Effector memory CD8-positive, alpha-beta T cell (primary cell): ENCODE measurements at regions not wholly inside any gene's neighbourhood (a gene's known extent, or its start where the extent isn't known, plus 50 kb on each side); places are given as distances from the start of the nearest gene placed in this dataset.
"Not testable (repeated sequence)": the region's sequence is repeated elsewhere in the genome, so short reads cannot be mapped to it uniquely, and the experiment has no call there.

ENCODE experiments used
- ATAC-seq: fragments of 150-1000 bp; cut with Tn5 transposase; replicated peaks from 2 replicates; pipeline ENCODE4 v1.10.0; 2021; ENCODE audit warnings: mild to moderate bottlenecking, moderate library complexity
- DNase-seq, 3 experiments: peaks; one replicate each; pipeline ENCODE4 v3.0.0; 2021
- H3K27ac Mint-ChIP-seq, 2 donors: one replicate each; pipeline ENCODE4 v1.8.0; 2022; ENCODE audit warnings: mild to moderate bottlenecking in 2 of 2, mixed read lengths in 2 of 2, moderate library complexity in 2 of 2
- H3K27me3 Mint-ChIP-seq, 2 donors: one replicate each; pipeline ENCODE4 v1.8.0; 2022; ENCODE audit warnings: mixed read lengths in 2 of 2
- H3K36me3 Mint-ChIP-seq: one replicate; pipeline ENCODE4 v1.8.0; 2022; ENCODE audit warnings: mild to moderate bottlenecking, moderate library complexity, mixed read lengths; ENCODE audit not compliant: insufficient read depth
- H3K4me1 Mint-ChIP-seq, 2 donors: one replicate each; pipeline ENCODE4 v1.8.0; 2022; ENCODE audit warnings: low read depth in 2 of 2, mixed read lengths in 2 of 2
- H3K4me3 Mint-ChIP-seq, 2 donors: one replicate each; pipeline ENCODE4 v1.8.0; 2022; ENCODE audit warnings: mild to moderate bottlenecking in 2 of 2, mixed read lengths in 2 of 2, moderate library complexity in 2 of 2
- H3K9me3 Mint-ChIP-seq, 2 donors: one replicate each; pipeline ENCODE4 v1.8.0; 2022; ENCODE audit warnings: mixed read lengths in 2 of 2

- H3K36me3 Mint-ChIP-seq = no peaks in the 10 kb centered on the region
- H3K27me3 Mint-ChIP-seq = no peaks in the 10 kb centered on the region
- no peak overlapping the region for H3K4me3 Mint-ChIP-seq
- no peaks in the 10 kb centered on the region for H3K4me1 Mint-ChIP-seq
- no peak for DNase-seq
- no peaks in the 10 kb centered on the region for H3K9me3 Mint-ChIP-seq
- no peak overlapping the region for H3K27ac Mint-ChIP-seq
- ATAC-seq = no peak
These were observed 178.2 kb upstream of the MMS22L start for GRCh38 chr6:97461218-97461617.

DNA sequence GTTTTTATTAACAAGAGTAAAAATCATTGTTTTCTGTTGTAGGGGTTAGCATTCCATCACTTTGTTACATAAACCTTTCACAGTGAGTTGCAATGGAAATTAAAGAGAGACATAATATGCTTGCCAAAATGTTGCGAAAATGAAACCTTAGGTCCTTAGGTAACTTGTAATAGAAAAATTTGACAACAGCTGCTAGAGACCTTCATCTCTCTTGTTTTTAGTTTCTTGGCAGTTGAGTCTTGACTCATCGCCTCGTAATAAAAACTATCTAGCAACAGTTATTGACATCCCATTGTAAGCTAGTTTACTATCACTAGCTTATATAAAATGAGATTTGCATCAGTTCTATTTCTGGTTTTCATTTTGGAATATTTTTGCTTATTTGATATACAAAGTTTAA is 179.0 kb upstream of the MMS22L start:
- Mint-ChIP-seq H3K9me3 (no peaks in the 10 kb centered on the region), H3K36me3 (no peaks in the 10 kb centered on the region), H3K4me1 (no peaks in the 10 kb centered on the region), H3K27me3 (no peaks in the 10 kb centered on the region), H3K27ac (no peak overlapping the region), H3K4me3 (no peak overlapping the region)
- ATAC-seq = no peak
- no peak for DNase-seq

DNA sequence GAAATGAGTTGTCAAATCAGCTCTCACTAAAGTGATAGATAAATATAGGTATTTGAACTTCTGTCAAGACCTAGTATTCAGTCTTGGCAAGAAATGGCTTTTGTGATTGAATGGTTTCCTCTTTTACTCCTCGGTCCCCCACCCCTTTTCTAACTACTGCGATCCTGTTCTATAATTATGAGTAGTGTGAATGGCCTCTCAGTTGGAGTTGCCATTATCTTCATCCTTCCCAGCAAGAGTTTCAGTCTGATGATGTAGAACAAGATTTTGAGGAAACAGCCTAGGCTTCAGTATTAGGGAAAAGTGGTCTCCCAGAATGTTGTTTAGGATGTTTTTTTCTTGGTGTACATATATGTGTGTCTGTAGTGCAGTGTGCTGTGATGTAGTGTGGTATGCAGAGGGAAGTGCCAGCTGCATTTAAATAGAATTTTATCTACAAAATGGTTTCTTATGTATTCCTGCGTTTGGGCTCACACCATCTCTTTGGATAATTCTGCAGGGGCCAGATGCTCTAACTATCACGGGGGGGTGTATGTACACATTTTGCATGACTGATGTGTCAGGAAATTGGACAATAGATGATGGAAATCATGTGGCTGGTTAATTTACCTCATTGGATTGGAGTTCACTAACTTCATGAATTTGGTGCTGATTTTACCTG is 180.1 kb upstream of the MMS22L start:
- Mint-ChIP-seq H3K27me3 (no peaks in the 10 kb centered on the region), H3K4me1 (no peaks in the 10 kb centered on the region), H3K27ac (no peak overlapping the region), H3K9me3 (no peaks in the 10 kb centered on the region), H3K36me3 (no peaks in the 10 kb centered on the region), H3K4me3 (no peak overlapping the region)
- DNase-seq = no peak
- ATAC-seq = no peak

- ATAC-seq (no peak), DNase-seq (no peak)
- Mint-ChIP-seq H3K4me1 (no peaks in the 10 kb centered on the region), H3K27me3 (peaks cover 0 to 6% of the 10 kb centered on the region in 2 donors), H3K9me3 (no peaks in the 10 kb centered on the region), H3K27ac (no peak overlapping the region), H3K4me3 (no peak overlapping the region), H3K36me3 (no peaks in the 10 kb centered on the region)
These were observed 183.0 kb upstream of the MMS22L start for GRCh38 chr6:97465877-97466561.

DNA sequence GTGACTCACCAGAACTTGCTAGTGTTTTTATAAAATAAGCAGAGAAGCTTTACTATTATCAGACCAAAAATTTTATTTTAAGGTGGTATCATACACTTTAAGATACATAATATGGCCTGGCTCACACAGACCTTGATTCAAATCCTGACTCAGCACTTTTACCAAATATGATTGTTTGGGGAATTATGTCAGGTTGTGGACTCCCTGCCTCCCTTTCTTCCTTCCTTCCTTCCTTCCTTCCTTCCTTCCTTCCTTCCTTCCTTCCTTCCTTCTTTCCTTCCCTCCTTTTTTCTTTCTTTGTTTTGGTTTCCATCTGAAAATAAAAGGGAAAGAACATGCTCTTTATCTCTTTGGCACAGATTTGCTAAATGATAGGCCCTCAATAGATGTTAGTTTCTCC is 186.0 kb upstream of the MMS22L start:
- Mint-ChIP-seq H3K27ac (no peak overlapping the region), H3K9me3 (no peaks in the 10 kb centered on the region), H3K4me1 (no peaks in the 10 kb centered on the region), H3K36me3 (no peaks in the 10 kb centered on the region), H3K4me3 (no peak overlapping the region), H3K27me3 (peaks cover 0 to 6% of the 10 kb centered on the region in 2 donors)
- no peak for DNase-seq
- no peak for ATAC-seq

DNA sequence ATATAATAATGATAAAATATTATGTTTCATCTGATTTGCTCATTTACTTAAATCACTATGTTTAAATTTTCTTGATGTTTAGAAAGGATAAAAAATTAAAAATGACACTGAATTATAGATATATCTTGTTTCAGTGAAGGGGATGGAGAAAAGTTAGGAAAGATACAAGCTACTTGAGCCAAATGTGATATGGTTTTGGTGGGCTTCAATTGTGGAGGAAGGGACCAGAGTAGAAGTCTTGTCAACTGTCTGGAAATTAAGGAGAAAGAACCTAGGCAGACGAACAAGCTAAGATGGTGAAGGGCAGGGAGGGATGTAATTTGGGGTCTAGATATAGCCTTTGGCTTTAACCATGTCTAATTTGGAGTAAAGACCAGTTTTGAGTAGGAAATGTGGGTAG is 186.4 kb upstream of the MMS22L start:
- Mint-ChIP-seq H3K27me3 (peaks cover 0 to 6% of the 10 kb centered on the region in 2 donors), H3K27ac (no peak overlapping the region), H3K9me3 (no peaks in the 10 kb centered on the region), H3K36me3 (no peaks in the 10 kb centered on the region), H3K4me3 (no peak overlapping the region), H3K4me1 (no peaks in the 10 kb centered on the region)
- ATAC-seq (no peak), DNase-seq (no peak)

DNA sequence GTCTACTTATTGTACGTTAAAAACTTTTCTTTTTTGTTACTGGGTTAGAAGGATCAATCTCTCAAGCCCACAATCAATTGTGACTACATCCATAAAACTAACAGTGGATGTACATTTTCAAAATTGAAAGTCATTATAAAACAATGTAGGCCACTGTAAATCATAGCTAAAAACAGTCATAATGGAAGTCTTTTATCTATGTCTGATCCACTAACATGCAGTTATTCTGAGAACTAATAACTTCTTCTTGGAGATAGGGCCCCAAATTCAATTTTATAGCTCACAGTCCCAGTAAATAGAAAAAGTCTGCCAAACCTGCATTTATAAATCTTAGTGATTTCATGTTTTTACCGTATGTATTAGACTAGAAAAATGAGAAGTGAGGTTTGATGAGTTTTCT is 187.3 kb upstream of the MMS22L start:
- Mint-ChIP-seq H3K4me3 (no peak overlapping the region), H3K27me3 (peaks cover 0 to 6% of the 10 kb centered on the region in 2 donors), H3K27ac (no peak overlapping the region), H3K9me3 (no peaks in the 10 kb centered on the region), H3K4me1 (no peaks in the 10 kb centered on the region), H3K36me3 (no peaks in the 10 kb centered on the region)
- ATAC-seq (no peak), DNase-seq (no peak)

GRCh38 chr6:97473979-97474378 is 191.0 kb upstream of the MMS22L start:
- Mint-ChIP-seq H3K9me3 (no peaks in the 10 kb centered on the region), H3K27ac (no peak overlapping the region), H3K27me3 (peaks cover 0 to 6% of the 10 kb centered on the region in 2 donors), H3K4me1 (no peaks in the 10 kb centered on the region), H3K4me3 (no peak overlapping the region), H3K36me3 (no peaks in the 10 kb centered on the region)
- ATAC-seq = no peak
- no peak for DNase-seq

DNA sequence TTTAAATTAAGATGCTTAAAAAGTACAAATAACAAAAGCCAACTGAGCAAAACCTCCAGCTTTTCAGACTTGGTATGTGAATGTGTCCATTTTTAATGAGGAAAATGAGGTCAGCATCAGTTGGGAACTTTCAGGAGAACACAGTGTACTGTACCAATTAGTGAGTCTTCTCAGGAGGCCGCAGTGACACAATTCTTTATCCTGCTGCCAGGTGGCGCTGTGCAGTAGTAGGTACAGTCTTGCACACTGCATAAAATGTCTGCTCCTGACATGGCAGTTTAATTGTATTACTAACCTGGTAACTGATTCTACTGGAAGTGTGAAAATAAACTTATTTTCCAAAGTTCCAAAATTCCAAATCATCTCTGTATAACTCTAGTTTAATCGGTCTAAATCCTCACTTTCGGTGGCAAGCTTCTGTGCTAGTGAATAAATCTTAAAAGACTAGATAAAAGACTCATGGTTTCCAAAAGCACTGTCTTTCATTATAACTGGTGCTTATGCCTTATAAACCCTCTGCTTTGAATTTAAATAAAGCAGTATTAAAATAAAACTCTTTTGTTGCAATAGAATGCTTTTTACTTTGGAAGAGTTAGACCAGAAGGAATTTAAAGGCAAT is 214.8 kb upstream of the MMS22L start:
- Mint-ChIP-seq H3K27ac (no peak overlapping the region), H3K4me3 (no peak overlapping the region), H3K4me1 (no peaks in the 10 kb centered on the region), H3K36me3 (no peaks in the 10 kb centered on the region), H3K27me3 (no peaks in the 10 kb centered on the region), H3K9me3 (no peaks in the 10 kb centered on the region)
- DNase-seq = peak; percentile 26 to 34 (median 29)
- peak; percentile 82 for ATAC-seq

DNA sequence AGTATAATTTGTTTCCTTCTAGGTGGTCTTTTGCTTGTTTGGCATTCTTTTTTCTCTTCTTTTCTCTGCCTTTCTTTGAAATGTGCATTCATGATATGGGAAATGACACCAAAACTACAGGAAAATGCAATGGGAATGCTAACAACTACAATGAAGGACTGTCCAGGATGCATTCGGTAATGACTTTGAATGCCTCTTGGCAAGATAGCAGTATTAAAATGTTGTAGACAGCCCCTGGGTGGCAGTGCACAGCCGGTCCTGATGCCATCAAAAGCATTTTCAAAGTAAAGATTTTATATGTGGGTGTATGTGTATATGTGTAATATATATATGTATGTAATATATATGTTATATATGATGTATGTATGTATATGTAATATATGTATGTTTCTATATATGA is 218.8 kb upstream of the MMS22L start:
- H3K9me3 Mint-ChIP-seq = peaks cover 0 to 2% of the 10 kb centered on the region in 2 donors
- ATAC-seq (no peak), DNase-seq (no peak)
- no peaks in the 10 kb centered on the region for H3K4me1 Mint-ChIP-seq
- no peak overlapping the region for H3K4me3 Mint-ChIP-seq
- H3K27me3 Mint-ChIP-seq = no peaks in the 10 kb centered on the region
- no peak overlapping the region for H3K27ac Mint-ChIP-seq
- H3K36me3 Mint-ChIP-seq = no peaks in the 10 kb centered on the region

GRCh38 chr6:97508646-97509045 is 225.6 kb upstream of the MMS22L start:
- DNase-seq = no peak
- ATAC-seq = no peak
- Mint-ChIP-seq H3K4me3 (no peak overlapping the region), H3K36me3 (no peaks in the 10 kb centered on the region), H3K27me3 (peaks cover 0 to 5% of the 10 kb centered on the region in 2 donors), H3K9me3 (peaks cover 0 to 2% of the 10 kb centered on the region in 2 donors), H3K4me1 (no peaks in the 10 kb centered on the region), H3K27ac (no peak overlapping the region)

DNA sequence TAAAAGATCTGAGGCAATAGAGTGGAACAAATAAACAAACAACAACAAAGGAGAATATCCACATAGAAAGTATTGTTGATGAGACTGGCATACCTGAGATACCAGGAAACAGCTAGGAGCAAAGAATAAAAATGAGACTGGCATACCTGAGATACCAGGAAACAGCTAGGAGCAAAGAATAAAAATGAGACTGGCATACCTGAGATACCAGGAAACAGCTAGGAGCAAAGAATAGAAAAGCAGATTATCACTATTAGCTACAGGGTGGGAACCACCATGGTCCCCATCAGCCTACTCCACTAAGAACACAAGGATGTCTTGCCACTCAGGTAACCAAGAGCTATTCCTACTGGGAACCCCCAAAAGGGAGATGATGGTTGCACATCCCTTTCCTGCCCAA is 230.2 kb upstream of the MMS22L start:
- ATAC-seq, H3K36me3 Mint-ChIP-seq, H3K4me3 Mint-ChIP-seq, H3K9me3 Mint-ChIP-seq, DNase-seq, H3K27ac Mint-ChIP-seq, H3K4me1 Mint-ChIP-seq, H3K27me3 Mint-ChIP-seq: not testable (repeated sequence)

DNA sequence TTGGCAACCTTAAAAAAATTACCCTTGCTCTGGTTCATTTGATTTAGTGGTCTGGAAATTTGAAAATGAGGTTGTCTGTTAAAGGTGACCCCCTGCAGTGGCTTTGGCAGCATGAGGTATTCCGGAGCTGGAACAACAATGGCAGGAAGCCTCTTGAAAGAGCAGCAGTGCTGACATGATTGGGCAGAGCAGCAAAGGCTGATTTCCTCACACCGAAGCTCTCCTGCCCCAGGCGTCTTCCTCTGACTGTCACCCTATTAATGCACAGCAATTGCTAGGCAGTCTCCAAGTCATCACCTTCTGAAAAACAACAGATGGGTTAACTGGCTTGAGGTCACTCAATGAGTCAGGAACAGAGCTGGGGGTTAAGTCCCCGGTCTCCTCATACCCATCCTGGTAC is 241.8 kb upstream of the MMS22L start:
- H3K9me3 Mint-ChIP-seq = peaks cover 0 to 3% of the 10 kb centered on the region in 2 donors
- DNase-seq = no peak
- no peaks in the 10 kb centered on the region for H3K27me3 Mint-ChIP-seq
- no peak for ATAC-seq
- no peak overlapping the region for H3K4me3 Mint-ChIP-seq
- H3K4me1 Mint-ChIP-seq = no peaks in the 10 kb centered on the region
- H3K27ac Mint-ChIP-seq = no peak overlapping the region
- no peaks in the 10 kb centered on the region for H3K36me3 Mint-ChIP-seq

- Mint-ChIP-seq H3K27me3 (no peaks in the 10 kb centered on the region), H3K9me3 (no peaks in the 10 kb centered on the region), H3K4me1 (no peaks in the 10 kb centered on the region), H3K4me3 (no peak overlapping the region), H3K27ac (no peak overlapping the region), H3K36me3 (no peaks in the 10 kb centered on the region)
- ATAC-seq = no peak
- no peak for DNase-seq
These were observed 252.8 kb upstream of the MMS22L start for GRCh38 chr6:97535800-97536199.
